Hepatocyte (in vitro differentiated cells): ENCODE measurements at regions not wholly inside any gene's neighbourhood (a gene's known extent, or its start where the extent isn't known, plus 50 kb on each side); places are given as distances from the start of the nearest gene placed in this dataset.

Source experiments
- DNase-seq: peaks from one replicate; pipeline ENCODE4 v3.0.0-alpha.2; 2016; ENCODE audit warnings: low spot score
- H2AFZ ChIP-seq: fragments of 200-600 bp; sonication (generic); 2 replicates; pipeline ENCODE4 v1.6.0; 2016; ENCODE audit warnings: antibody characterized with exemption, mild to moderate bottlenecking
- H3K27ac ChIP-seq: fragments of 200-600 bp; sonication (generic); 2 replicates; pipeline ENCODE4 v1.5.1; 2016; ENCODE audit warnings: mild to moderate bottlenecking
- H3K27me3 ChIP-seq: fragments of 200-600 bp; sonication (generic); 2 replicates; pipeline ENCODE4 v1.6.1; 2016
- H3K36me3 ChIP-seq: fragments of 200-600 bp; sonication (generic); replicated peaks from 2 replicates; pipeline ENCODE4 v1.5.1; 2016; ENCODE audit warnings: low read depth; ENCODE audit not compliant: insufficient read depth
- H3K4me1 ChIP-seq: fragments of 200-600 bp; sonication (generic); 2 replicates; pipeline ENCODE4 v1.5.1; 2016; ENCODE audit warnings: mild to moderate bottlenecking, moderate library complexity; ENCODE audit not compliant: insufficient read depth
- H3K4me2 ChIP-seq: fragments of 200-600 bp; sonication (generic); 2 replicates; pipeline ENCODE4 v1.6.0; 2016
- H3K4me3 ChIP-seq: fragments of 200-600 bp; sonication (generic); 2 replicates; pipeline ENCODE4 v1.5.1; 2016; ENCODE audit warnings: mild to moderate bottlenecking
- H3K79me2 ChIP-seq: fragments of 200-600 bp; sonication (generic); 2 replicates; pipeline ENCODE4 v1.6.0; 2017; ENCODE audit warnings: mild to moderate bottlenecking
- H3K9me2 ChIP-seq: fragments of 200-600 bp; sonication (generic); replicated peaks from 2 replicates; pipeline ENCODE4 v1.6.0; 2017; ENCODE audit warnings: mild to moderate bottlenecking; ENCODE audit not compliant: insufficient read depth
- H3K9me3 ChIP-seq: fragments of 200-600 bp; sonication (generic); 2 replicates; pipeline ENCODE4 v1.5.1; 2016; ENCODE audit warnings: low read depth, mild to moderate bottlenecking
- H4K20me1 ChIP-seq: fragments of 200-600 bp; sonication (generic); 2 replicates; pipeline ENCODE4 v1.6.0; 2016; ENCODE audit warnings: mild to moderate bottlenecking; ENCODE audit not compliant: insufficient read depth, poor library complexity, severe bottlenecking
- EZH2 ChIP-seq: fragments of 200-600 bp; sonication (generic); IDR thresholded peaks from 2 replicates; pipeline ENCODE4 v1.6.1; 2016; ENCODE audit warnings: antibody characterized with exemption, mild to moderate bottlenecking, borderline replicate concordance
- EZH2phosphoT487 ChIP-seq: fragments of 200-600 bp; sonication (generic); IDR thresholded peaks from one replicate; pipeline ENCODE4 v1.6.1; 2018; ENCODE audit warnings: antibody characterized with exemption, mild to moderate bottlenecking, low read depth, moderate library complexity; ENCODE audit not compliant: unreplicated experiment, severe bottlenecking
- WGBS: methylation state at CpG from one replicate; pipeline ENCODE4 v1.1.6; 2016; ENCODE audit warnings: low lambda C conversion rate; ENCODE audit errors: missing lambda C conversion rate; 5-methylcytosine and 5-hydroxymethylcytosine counted together
- TF ChIP-seq, protein P1 (sequence below): fragments of 200-600 bp; sonication (generic); IDR thresholded peaks from 2 replicates; pipeline ENCODE4 v1.5.1; 2016; ENCODE audit warnings: antibody characterized with exemption, mild to moderate bottlenecking; ENCODE audit not compliant: poor library complexity

DNA sequence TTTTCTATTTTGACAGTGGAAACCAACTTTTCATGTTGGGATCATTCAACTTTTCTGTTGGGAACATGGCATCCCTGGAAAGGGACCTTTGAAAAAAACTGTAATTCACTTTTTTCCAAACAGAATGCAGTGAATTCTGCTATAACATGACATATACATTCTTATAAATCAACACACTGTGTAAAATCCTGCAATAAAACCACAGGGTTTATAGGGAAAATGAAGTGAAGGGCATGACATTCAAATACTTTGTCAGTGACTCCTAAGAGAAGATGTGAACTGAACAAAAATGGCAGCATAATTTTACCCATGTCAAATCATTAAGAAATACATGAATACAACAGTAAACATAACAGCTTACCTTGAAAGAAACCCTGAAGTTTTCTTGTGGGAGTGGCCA, 264.5 kb upstream of the ANKRD50 start:
- Histone ChIP-seq H3K4me3 (no peak overlapping the region), H2AFZ (no peak overlapping the region), H3K79me2 (no peaks in the 10 kb centered on the region), H3K9me2 (no peaks in the 10 kb centered on the region), H3K4me1 (no peaks in the 10 kb centered on the region), H4K20me1 (no peaks in the 10 kb centered on the region), H3K27ac (no peak overlapping the region), H3K4me2 (no peak overlapping the region), H3K9me3 (no peaks in the 10 kb centered on the region), H3K36me3 (no peaks in the 10 kb centered on the region), H3K27me3 (no peaks in the 10 kb centered on the region)
- TF ChIP-seq, protein P1, sequence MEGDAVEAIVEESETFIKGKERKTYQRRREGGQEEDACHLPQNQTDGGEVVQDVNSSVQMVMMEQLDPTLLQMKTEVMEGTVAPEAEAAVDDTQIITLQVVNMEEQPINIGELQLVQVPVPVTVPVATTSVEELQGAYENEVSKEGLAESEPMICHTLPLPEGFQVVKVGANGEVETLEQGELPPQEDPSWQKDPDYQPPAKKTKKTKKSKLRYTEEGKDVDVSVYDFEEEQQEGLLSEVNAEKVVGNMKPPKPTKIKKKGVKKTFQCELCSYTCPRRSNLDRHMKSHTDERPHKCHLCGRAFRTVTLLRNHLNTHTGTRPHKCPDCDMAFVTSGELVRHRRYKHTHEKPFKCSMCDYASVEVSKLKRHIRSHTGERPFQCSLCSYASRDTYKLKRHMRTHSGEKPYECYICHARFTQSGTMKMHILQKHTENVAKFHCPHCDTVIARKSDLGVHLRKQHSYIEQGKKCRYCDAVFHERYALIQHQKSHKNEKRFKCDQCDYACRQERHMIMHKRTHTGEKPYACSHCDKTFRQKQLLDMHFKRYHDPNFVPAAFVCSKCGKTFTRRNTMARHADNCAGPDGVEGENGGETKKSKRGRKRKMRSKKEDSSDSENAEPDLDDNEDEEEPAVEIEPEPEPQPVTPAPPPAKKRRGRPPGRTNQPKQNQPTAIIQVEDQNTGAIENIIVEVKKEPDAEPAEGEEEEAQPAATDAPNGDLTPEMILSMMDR, result no peak
- TF ChIP-seq EZH2 (no peak), EZH2phosphoT487 (no peak)
- no peak for DNase-seq

DNA sequence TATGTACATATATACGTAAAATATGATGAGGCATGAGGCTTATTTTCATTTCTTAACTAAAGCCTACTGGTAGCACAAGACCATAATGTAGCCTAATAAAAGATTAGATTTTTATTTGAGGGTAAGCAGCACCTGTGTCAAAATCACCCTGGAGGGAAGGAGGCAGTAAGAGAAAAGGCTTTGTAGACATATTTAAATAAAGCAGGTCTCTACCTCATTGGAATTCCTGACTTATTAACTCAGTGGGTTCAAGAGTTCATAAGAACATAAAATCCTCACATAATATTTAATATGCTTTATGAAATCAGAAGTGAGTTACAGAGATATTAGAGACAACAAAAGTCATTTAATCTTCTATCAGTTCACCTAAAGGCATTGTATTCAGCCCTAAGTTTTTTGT, 261.6 kb upstream of the ANKRD50 start:
- TF ChIP-seq EZH2 (no peak), EZH2phosphoT487 (no peak)
- H3K4me2 ChIP-seq, result no peak overlapping the region
- no peaks in the 10 kb centered on the region for H3K4me1 ChIP-seq
- no peaks in the 10 kb centered on the region for H3K79me2 ChIP-seq
- no peak for DNase-seq
- H3K36me3 ChIP-seq, result no peaks in the 10 kb centered on the region
- H3K27ac ChIP-seq, result no peak overlapping the region
- 96% methylated on average over 1 of the region's 1 CpG for WGBS
- H4K20me1 ChIP-seq, result no peaks in the 10 kb centered on the region
- no peaks in the 10 kb centered on the region for H3K9me2 ChIP-seq
- no peaks in the 10 kb centered on the region for H3K9me3 ChIP-seq
- H3K27me3 ChIP-seq, result no peaks in the 10 kb centered on the region
- no peak overlapping the region for H3K4me3 ChIP-seq
- H2AFZ ChIP-seq, result no peak overlapping the region

DNA sequence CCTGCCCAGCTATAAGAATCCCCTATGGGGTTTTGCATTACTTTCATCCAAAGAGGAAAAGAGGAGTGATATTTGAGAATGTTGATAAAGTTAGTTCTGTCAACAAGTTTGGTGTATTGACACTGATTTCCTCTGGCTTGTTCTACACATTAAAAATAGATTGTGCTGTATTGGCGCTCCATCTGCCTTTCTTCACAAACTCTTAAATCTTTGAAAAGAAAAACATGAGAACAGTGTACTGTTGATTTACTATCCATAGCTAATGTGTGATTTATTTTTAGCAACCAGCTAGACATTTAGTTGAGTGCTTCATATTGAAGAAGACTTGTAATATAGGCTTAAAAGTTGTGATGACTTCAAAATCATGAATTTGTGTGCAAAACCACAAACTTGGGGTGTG, 261.2 kb upstream of the ANKRD50 start:
- Histone ChIP-seq H3K4me2 (no peak overlapping the region), H2AFZ (no peak overlapping the region), H3K9me2 (no peaks in the 10 kb centered on the region), H3K9me3 (no peaks in the 10 kb centered on the region), H3K36me3 (no peaks in the 10 kb centered on the region), H3K27me3 (no peaks in the 10 kb centered on the region), H4K20me1 (no peaks in the 10 kb centered on the region), H3K4me1 (no peaks in the 10 kb centered on the region), H3K4me3 (no peak overlapping the region), H3K79me2 (no peaks in the 10 kb centered on the region), H3K27ac (no peak overlapping the region)
- TF ChIP-seq EZH2phosphoT487, result no peak
- TF ChIP-seq, protein P1, result no peak
- no peak for TF ChIP-seq EZH2
- no peak for DNase-seq
- 83% methylated on average over 1 of the region's 1 CpG for WGBS

DNA sequence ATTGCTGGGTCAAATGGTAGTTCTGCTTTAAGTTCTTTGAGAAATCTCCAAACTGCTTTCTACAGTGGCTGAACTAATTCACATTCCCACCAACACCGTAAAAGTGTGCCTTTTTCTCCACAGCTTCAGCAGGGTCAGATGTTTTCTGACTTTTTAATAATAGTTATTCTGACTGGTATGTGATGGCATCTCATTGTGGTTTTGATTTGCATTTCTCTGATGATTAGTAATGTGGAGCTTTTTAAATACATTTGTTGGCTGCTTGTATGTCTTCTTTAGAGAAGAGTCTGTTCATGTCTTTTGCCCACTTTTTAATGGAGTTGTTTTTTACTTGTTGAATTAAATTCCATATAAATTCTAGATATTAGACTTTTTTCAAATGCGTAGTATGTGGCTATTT, 257.5 kb upstream of the ANKRD50 start:
- no peak for TF ChIP-seq EZH2
- TF ChIP-seq EZH2phosphoT487, result no peak
- TF ChIP-seq, protein P1, result no peak
- DNase-seq, result no peak
- Histone ChIP-seq H3K27ac (no peak overlapping the region), H3K9me3 (no peaks in the 10 kb centered on the region), H3K4me2 (no peak overlapping the region), H3K36me3 (no peaks in the 10 kb centered on the region), H4K20me1 (no peaks in the 10 kb centered on the region), H3K4me1 (no peaks in the 10 kb centered on the region), H3K4me3 (no peak overlapping the region), H2AFZ (no peak overlapping the region), H3K79me2 (no peaks in the 10 kb centered on the region), H3K27me3 (no peaks in the 10 kb centered on the region), H3K9me2 (no peaks in the 10 kb centered on the region)
- WGBS, result 98% methylated on average over 2 of the region's 2 CpGs
